Kidney epithelial cell (primary cell): ENCODE measurements at regions not wholly inside any gene's neighbourhood (a gene's known extent, or its start where the extent isn't known, plus 50 kb on each side); places are given as distances from the start of the nearest gene placed in this dataset.

ENCODE experiments used
- DNase-seq: peaks from one replicate; pipeline ENCODE4 v3.0.0-alpha.2; 2010; ENCODE audit warnings: low read depth
- H3K27me3 ChIP-seq: 2 replicates; pipeline ENCODE4 v1.6.0; 2011; ENCODE audit warnings: low read length; ENCODE audit not compliant: control insufficient read depth, insufficient read depth
- H3K36me3 ChIP-seq: 2 replicates; pipeline ENCODE4 v1.5.1; 2011; ENCODE audit warnings: low read length; ENCODE audit not compliant: control insufficient read depth, insufficient read depth
- H3K4me3 ChIP-seq: 2 replicates; pipeline ENCODE4 v1.5.1; 2011; ENCODE audit warnings: low read depth, mild to moderate bottlenecking, control low read depth, low read length
- TF ChIP-seq, protein P1 (sequence below): IDR thresholded peaks from 2 replicates; pipeline ENCODE4 v1.5.1; 2011; ENCODE audit warnings: mild to moderate bottlenecking, moderate library complexity, low read length, control low read depth, inconsistent platforms; ENCODE audit not compliant: insufficient read depth, poor library complexity, severe bottlenecking

DNA sequence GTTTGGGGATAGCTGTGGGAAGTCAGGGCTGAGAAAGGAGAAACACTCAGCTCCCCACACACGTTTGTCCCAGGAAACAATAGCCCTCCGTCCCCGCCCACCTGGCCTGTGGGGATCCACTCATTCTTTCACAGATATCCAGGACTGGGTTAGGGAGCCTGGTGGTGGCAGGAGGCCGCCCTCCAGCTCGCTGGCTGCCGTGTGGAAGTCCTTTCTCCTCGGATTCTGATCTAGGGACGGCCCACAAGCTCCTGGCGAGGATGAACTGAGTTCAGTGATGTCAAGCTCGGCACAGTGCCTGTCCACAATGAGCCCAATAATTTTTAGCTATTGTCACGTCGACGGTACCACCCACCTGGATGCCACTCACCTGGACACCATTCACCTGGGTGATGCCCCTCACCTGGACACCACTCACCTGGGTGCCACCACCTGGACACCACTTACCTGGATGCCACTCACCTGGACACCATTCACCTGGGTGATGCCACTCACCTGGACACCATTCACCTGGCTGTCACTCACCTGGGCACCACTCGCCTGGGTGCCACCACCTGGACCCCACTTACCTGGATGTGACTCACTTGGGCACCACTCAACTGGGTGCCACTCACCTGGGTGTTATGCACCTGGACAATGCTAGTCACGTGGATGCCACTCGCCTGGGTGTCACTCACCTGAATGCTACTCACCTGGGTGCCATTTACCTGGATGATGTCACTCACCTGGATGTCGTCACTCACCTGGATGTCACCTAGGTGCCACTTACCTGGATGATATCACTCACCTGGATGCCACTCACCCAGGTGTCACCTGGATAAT is 172.5 kb upstream of the FOXF1 start:
- DNase-seq = no peak
- Histone ChIP-seq H3K36me3 (no peaks in the 10 kb centered on the region), H3K4me3 (no peak overlapping the region), H3K27me3 (peaks cover 7% of the 10 kb centered on the region)
- TF ChIP-seq, protein P1, sequence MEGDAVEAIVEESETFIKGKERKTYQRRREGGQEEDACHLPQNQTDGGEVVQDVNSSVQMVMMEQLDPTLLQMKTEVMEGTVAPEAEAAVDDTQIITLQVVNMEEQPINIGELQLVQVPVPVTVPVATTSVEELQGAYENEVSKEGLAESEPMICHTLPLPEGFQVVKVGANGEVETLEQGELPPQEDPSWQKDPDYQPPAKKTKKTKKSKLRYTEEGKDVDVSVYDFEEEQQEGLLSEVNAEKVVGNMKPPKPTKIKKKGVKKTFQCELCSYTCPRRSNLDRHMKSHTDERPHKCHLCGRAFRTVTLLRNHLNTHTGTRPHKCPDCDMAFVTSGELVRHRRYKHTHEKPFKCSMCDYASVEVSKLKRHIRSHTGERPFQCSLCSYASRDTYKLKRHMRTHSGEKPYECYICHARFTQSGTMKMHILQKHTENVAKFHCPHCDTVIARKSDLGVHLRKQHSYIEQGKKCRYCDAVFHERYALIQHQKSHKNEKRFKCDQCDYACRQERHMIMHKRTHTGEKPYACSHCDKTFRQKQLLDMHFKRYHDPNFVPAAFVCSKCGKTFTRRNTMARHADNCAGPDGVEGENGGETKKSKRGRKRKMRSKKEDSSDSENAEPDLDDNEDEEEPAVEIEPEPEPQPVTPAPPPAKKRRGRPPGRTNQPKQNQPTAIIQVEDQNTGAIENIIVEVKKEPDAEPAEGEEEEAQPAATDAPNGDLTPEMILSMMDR = no peak

DNA sequence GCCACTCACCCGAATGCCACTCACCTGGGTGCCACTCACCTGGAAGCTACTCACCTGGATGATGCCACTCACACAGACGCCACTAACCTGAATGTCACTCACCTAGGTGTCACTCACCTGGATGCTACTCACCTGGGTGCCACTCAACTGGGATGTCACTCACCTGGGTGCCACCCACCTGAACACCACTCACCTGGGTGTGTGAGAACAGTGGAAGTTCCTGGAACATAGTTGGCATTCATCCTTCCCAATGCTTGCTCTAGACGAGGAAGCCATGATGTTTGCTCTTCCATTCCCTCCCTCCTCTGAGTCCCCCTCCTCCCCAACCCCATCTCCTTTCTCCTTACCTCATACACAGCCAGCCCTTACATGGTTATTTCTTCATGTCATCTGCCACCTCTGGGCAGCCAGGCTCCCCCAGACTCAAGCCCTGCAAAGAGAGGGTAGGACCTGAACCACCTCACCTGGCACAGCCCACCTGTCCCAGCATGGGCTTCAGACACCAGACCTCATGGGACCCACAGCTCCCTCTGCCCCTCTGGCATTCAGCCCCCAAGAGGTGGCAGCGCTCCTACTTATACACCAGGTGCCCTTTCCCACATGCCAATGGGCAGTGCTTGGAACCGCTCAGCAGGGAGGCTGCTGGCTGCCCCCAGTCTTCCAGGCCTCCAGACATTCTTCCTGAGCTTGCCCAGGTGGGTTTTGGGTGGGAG is 171.8 kb upstream of the FOXF1 start:
- Histone ChIP-seq H3K4me3 (no peak overlapping the region), H3K36me3 (no peaks in the 10 kb centered on the region), H3K27me3 (peaks cover 10% of the 10 kb centered on the region)
- no peak for DNase-seq
- TF ChIP-seq, protein P1 = no peak

DNA sequence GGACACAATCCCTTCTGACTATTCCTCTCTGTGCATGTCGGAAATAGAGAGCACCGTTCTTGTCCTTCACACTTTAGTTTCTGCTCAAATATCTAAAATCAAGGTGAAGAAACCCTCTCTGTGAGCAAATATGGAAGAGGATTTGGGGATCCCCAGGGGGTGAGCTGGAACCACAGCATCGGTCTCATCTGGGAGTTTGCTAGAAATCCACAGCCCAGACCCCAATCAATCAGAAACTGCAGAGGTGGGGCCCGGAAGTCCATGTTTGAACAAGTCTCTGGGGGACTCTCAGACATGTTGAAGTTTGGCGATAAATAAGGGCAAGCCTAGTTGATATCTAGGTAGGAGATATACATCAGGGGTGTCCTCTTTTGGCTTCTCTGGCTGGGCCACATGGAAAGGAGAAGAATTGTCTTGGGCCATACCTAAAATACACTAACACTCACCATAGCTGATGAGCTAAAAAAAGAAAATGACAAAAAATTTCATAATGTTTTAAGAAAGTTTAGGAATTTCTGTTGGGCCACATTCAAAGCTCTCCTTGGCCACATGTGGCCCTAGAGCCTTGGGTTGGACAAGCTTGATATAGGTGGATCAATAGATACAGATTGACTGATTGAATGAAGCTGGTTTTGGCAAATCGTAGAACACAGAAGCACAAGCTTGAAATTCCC is 168.0 kb upstream of the FOXF1 start:
- no peak for DNase-seq
- Histone ChIP-seq H3K36me3 (no peaks in the 10 kb centered on the region), H3K27me3 (peaks cover 13% of the 10 kb centered on the region), H3K4me3 (no peak overlapping the region)
- TF ChIP-seq, protein P1 = no peak

DNA sequence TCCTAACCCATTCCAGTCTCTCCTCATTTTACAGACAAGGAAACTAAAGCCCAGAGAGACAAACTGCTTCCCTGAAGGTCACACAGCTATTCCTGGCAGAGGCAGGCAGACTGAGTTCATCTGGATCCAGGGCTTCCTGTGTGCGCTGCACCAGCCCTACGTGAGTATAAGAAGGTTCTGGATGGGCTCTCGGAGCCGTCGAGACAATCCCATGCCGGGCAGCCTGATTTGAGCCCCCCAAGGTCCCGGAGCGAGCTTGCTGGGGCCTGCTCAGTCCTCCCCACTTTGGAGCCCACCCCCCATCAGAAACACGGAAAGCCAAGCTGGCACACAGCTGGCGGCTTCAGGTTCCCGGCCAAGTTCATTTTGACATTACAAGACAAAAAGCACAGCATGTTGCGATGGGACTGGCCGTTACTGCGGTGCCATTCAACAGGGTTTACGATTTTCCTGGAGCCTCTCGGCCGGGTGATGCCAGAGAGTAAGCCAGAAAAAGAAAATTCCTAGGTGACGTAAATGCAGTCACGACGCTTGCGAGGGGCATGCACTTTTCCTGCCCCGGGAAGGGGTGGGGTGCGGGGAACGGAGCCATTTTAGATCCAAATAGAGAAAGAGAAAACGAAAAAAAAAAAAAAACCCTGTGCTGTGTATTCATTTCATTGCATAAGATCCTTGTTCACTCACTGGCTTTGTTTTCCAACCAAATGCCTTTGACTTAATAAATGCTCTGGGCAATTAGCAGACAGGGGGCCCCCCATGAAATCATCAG is 167.1 kb upstream of the FOXF1 start:
- TF ChIP-seq, protein P1 = no peak
- Histone ChIP-seq H3K4me3 (no peak overlapping the region), H3K36me3 (no peaks in the 10 kb centered on the region), H3K27me3 (peaks cover 13% of the 10 kb centered on the region)
- no peak for DNase-seq

DNA sequence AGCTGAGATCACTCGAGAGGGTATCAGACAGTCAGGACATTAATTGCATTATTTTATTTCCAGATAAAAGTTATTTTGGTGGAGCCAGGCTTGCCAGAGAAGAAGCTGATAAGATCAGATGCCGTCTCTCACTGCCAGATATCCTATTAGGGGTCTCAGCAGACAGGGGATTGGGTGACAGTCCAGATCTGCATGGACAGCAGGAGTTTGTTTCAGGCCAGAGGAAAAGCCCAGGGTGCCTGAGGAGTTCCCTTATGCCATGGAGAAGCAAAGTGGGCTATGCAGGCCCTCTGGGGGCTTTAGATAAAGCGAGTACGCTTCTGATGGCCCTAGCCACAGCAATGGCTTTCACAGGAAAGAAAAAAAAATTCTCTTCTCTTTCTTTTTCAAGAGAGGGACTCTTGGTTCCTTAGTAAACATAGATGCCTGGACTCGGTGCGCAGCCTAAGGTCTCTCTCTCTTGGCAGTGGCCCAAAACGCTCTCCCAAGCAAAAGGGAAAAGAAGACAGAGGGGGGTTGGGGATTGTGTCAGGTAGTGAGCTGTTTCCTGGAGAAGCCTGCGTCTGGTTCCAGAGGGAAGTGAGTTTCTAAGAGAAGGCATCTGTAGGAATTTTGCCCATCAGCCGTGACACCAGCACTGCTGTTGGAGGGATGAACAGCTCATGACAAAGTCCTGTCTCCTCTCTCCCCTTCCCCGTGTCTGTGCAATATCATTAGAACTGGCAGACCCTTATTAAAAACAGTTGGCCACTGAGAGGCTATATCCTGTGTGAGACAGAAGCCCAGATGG is 166.3 kb upstream of the FOXF1 start:
- H3K27me3 ChIP-seq = peaks cover 13% of the 10 kb centered on the region
- no peak for DNase-seq

More for the DNA sequence above, 166.3 kb upstream of the FOXF1 start:
- Histone ChIP-seq H3K36me3 (no peaks in the 10 kb centered on the region), H3K4me3 (no peak overlapping the region)
- TF ChIP-seq, protein P1 = no peak
